ENCODE measurements at regions not wholly inside any gene's neighbourhood (a gene's known extent, or its start where the extent isn't known, plus 50 kb on each side); places are given as distances from the start of the nearest gene placed in this dataset.

GRCh38 chr11:70933981-70934583, 318.3 kb downstream of the SHANK2 start:
- no peaks in the 10 kb centered on the region for H3K9me3 ChIP-seq
- no peaks in the 10 kb centered on the region for H3K4me1 ChIP-seq (ENCODE audit: low read depth)
- no peak for ATAC-seq
- intact Hi-C loops (cut with DNase I, micrococcal nuclease) = no loop called here
- TF ChIP-seq CTCF (IDR thresholded peaks at IDR 0.05) = no peak
- no peak overlapping the region for H3K4me3 ChIP-seq
- H3K36me3 ChIP-seq (ENCODE audit: low read depth) = no peaks in the 10 kb centered on the region
- DNase-seq = no peak

GRCh38 chr11:70935006-70935768, 317.2 kb downstream of the SHANK2 start:
- H3K9me3 ChIP-seq = no peaks in the 10 kb centered on the region
- no peak for ATAC-seq
- H3K4me1 ChIP-seq (ENCODE audit: low read depth) = no peaks in the 10 kb centered on the region
- H3K4me3 ChIP-seq = no peak overlapping the region
- intact Hi-C loops (cut with DNase I, micrococcal nuclease) = no loop called here
- no peak for DNase-seq
- H3K36me3 ChIP-seq (ENCODE audit: low read depth) = no peaks in the 10 kb centered on the region
- TF ChIP-seq CTCF (IDR thresholded peaks at IDR 0.05) = no peak

GRCh38 chr11:70942593-70942992, 309.8 kb downstream of the SHANK2 start:
- Histone ChIP-seq H3K4me3 (no peak overlapping the region), H3K36me3 (ENCODE audit: low read depth) (no peaks in the 10 kb centered on the region), H3K4me1 (ENCODE audit: low read depth) (no peaks in the 10 kb centered on the region), H3K9me3 (peaks cover 22% of the 10 kb centered on the region)
- ATAC-seq (no peak), DNase-seq (no peak)
- intact Hi-C loops (cut with DNase I, micrococcal nuclease) = no loop called here
- no peak for TF ChIP-seq CTCF (IDR thresholded peaks at IDR 0.05)

- intact Hi-C loops (cut with DNase I, micrococcal nuclease) = no loop called here
- no peaks in the 10 kb centered on the region for H3K4me1 ChIP-seq (ENCODE audit: low read depth)
- no peak for TF ChIP-seq CTCF (IDR thresholded peaks at IDR 0.05)
- no peak overlapping the region for H3K4me3 ChIP-seq
- DNase-seq = no peak
- peaks cover 22% of the 10 kb centered on the region for H3K9me3 ChIP-seq
- H3K36me3 ChIP-seq (ENCODE audit: low read depth) = no peaks in the 10 kb centered on the region
- ATAC-seq = no peak
These were observed 308.2 kb downstream of the SHANK2 start for GRCh38 chr11:70944141-70944540.

- no peak for TF ChIP-seq CTCF (IDR thresholded peaks at IDR 0.05)
- Histone ChIP-seq H3K4me3 (no peak overlapping the region), H3K36me3 (ENCODE audit: low read depth) (no peaks in the 10 kb centered on the region), H3K9me3 (peaks cover 22% of the 10 kb centered on the region), H3K4me1 (ENCODE audit: low read depth) (no peaks in the 10 kb centered on the region)
- no peak for ATAC-seq
- DNase-seq = no peak
- intact Hi-C loops (cut with DNase I, micrococcal nuclease) = no loop called here
These were observed 307.7 kb downstream of the SHANK2 start for GRCh38 chr11:70944636-70945035.

All from mucosa of descending colon (tissue), 3 donors.